ENCODE measurements at regions not wholly inside any gene's neighbourhood (a gene's known extent, or its start where the extent isn't known, plus 50 kb on each side); places are given as distances from the start of the nearest gene placed in this dataset.

- TF ChIP-seq CTCF (IDR thresholded peaks at IDR 0.05 in 2 of 3, conservative IDR thresholded peaks at IDR 0.05 in 1 of 3; ENCODE audit: borderline replicate concordance in 1 of 3, insufficient read depth in 1 of 3, low read depth in 2 of 3, low read length in 2 of 3): no peak
- no peak for TF ChIP-seq POLR2AphosphoS5 (IDR thresholded peaks at IDR 0.05; ENCODE audit: low read depth, low read length)
- no peak for TF ChIP-seq TCF7L2 (IDR thresholded peaks at IDR 0.05; ENCODE audit: borderline replicate concordance, extremely low read depth, insufficient read depth, insufficient read length)
- TF ChIP-seq SIN3A (IDR thresholded peaks at IDR 0.05; ENCODE audit: low read depth): no peak
- TF ChIP-seq ZBTB33 (IDR thresholded peaks at IDR 0.05; ENCODE audit: extremely low read depth, insufficient replicate concordance, low read length): no peak
- no peak for TF ChIP-seq EZH2phosphoT487 (IDR thresholded peaks at IDR 0.05; ENCODE audit: borderline replicate concordance)
- no peak for TF ChIP-seq POLR2A (IDR thresholded peaks at IDR 0.05; ENCODE audit: borderline replicate concordance, extremely low read depth, insufficient read depth, insufficient read length)
- TF ChIP-seq EGR1 (IDR thresholded peaks at IDR 0.05; ENCODE audit: low read depth): no peak
- TF ChIP-seq ZFX (IDR thresholded peaks at IDR 0.05): no peak
- TF ChIP-seq REST (IDR thresholded peaks at IDR 0.05; ENCODE audit: low read depth): no peak
- TF ChIP-seq CEBPB (IDR thresholded peaks at IDR 0.05; ENCODE audit: low read depth): no peak
Observed at GRCh38 chr1:57578099-57578498, 154.2 kb upstream of the DAB1 start.
